ENCODE measurements at regions not wholly inside any gene's neighbourhood (a gene's known extent, or its start where the extent isn't known, plus 50 kb on each side); places are given as distances from the start of the nearest gene placed in this dataset.
"Not testable (repeated sequence)": the region's sequence is repeated elsewhere in the genome, so short reads cannot be mapped to it uniquely, and the experiment has no call there.

DNA sequence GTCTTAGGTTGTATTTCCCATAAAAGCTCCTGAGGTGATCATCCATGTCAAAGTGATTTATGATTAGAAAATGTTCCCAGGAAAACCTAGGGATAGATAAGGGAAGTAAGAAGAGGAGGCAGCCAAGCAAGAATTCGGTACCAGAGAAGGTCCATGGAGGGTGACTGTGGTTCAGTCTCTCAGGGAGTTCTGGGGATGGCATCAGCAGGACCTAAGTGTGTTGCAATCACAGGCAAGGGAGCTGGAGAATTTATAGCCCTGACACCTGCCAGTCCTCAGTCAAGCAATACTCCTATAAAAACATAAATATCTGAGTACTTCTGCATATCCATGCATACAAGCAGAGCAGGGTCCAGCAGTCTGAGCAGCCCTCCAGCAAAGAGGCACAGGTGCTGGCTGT, 95.6 kb upstream of the TOPAZ1 start:
- no peak for DNase-seq

DNA sequence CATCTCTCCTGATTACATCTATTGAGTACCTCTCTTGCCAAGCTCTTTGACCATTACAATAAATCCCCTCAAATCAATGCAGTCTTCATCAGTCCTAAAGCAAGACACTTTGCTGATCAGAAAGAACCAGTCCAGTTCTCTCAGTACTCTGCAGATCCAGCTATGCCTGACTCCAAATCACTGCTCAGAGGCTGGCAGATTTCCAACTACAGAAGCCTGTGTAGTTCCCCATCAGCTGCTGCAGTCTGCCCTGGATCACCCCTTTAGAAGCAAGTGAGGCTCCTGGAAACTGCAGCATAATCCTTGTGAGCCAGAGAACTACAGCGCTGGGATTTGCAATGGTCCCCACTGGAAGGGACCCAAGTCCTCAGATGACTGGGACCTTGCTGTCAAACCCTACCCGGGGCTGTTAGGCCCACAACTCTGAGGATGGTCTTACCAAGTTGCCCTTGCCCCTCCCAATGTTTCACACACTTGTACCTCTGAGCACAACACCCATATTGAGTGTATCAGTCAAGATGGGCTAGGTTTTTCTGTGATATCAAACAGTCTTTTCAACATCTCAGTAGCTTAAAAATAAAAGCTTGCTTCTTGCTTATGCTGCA, 81.9 kb upstream of the TOPAZ1 start:
- no peak for DNase-seq

DNA sequence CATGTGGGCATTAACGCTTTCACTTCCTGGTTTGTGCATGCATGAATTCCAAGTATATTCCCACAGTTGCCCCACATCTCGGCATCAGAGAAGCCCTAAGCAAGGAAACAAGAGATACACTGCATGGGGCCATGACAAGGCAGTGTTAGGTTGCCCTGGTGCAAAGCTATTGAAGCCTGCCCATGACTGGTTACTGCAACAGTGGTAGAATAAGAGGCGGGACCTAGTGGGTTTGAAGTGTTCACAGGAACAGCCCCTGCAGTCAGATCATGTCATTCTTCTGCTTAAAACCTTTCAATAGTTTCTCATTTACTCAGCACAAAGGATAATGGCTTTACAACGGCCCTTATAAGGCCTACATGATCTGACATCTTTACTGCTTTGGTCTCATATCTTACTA, 80.9 kb upstream of the TOPAZ1 start:
- DNase-seq = no peak

DNA sequence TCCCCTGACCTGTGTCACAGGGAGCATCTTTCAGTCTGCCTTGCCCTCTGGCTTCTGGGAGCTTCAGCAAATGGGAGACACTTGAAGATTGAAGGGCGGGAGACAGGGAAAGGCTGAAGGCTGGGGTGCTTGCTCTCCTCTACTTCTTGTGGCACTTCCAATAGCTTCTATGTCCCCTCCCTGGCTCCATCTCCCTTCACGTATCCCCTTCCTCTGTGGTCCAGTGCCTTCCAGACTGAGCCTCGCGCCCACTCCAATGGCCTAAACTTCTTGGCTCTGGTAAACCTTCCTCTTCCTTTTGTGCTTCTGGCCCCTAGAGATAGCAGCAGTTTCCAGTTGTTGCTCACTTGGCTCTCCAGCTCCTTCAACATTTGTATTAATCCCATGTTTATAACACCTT, 69.8 kb upstream of the TOPAZ1 start:
- no peak for DNase-seq

DNA sequence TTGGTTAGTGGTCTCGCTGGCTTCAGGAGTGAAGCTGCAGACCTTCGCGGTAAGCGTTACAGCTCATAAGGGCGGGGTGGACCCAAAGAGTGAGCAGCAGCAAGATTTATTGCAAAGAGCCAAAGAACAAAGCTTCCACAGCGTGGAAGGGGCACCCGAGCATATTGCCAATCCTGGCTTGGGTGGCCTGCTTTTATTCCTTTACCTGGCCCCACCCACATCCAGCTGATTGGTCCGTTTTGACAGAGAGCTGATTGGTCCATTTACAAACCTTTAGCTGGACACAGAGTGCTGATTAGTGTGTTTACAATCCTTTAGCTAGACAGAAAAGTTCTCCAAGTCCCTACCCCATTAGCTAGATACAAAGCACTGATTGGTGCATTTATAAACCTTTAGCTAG, 69.0 kb upstream of the TOPAZ1 start:
- not testable (repeated sequence) for DNase-seq

DNA sequence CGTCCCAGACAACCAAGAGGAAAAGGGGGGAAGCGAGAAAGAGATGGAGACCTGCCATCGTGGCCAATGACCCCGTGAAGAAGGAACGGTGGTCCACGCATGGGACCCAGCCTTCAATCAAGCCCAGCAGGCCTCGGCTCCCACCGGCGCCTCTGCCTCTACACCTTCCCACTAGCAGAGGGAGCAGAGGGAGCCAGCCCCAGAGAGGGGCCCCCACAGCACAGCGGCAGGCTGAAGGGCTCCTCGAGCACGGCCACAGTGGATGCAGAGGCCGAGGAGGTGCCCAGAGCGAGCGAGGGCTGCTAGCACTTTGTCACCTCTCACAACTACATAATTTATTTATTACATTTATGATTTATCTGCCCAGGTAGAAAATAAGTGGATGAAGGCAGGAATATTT, 68.4 kb upstream of the TOPAZ1 start:
- no peak for DNase-seq

DNA sequence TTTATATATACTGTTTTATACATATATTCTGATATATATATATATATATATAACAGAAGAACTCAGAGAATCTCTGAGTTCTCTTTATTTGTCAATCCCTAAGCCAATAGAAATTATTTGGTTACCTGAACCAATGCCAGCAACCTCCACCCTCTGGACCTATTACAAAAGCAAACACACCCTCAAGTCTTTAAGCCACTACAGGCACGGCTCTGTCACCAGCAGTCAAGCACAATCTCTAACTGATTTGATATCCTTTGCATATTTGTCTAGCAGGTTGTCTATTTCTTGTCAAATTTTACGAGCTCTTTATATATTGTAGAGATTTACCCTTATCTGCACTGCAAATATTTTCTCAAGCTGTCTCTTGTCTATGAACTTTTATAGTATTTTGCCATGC, 66.6 kb upstream of the TOPAZ1 start:
- no peak for DNase-seq

DNA sequence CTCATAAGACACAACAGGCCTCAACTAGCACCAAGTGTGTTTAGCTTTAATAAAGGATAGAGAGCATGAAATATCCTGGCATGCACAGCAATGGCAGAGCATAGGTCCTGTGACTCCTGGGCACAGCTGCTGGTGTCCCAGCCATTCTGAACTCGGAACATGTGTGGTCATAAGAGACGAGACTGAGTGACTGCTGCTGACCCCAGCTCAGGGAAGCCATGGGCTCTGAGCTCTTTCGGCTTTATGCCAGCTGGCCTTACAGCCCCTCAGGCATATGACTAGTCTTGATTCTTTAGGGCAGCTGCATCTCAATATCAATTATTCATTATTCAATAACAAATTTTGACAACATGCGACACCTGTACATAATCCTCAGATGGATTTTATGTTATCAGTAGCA, 62.4 kb upstream of the TOPAZ1 start:
- DNase-seq = no peak

DNA sequence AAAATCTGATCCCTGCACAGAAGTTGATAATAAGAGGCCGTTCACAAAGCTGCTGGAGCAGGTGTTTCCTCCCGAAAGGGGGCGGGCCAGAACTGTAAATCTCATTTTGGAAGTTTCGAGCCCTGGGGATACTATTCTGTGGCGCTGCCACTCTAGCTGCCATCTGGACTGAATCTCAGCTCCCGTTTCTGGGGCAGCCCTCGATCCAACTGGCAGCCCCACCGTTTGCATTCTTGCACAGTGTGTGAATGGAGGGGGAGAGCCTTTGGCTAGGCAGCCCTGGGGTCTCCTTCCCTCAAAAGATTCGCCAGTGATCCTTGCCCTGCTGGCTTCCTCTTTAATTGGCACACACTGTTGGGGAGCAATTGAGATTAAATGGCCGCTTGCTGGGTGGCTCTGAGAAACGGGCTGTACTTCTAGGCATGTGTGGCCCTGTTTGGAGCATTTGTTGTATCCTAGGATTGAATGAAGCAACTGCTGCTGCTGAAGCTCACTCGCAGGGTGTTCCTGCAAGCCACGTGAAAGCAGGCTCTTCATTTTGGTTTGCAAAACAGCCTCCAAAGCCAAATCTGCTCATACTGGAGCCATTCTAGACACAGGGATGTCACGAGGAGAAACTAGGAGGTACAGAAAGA, 57.2 kb upstream of the TOPAZ1 start:
- no peak for DNase-seq

DNA sequence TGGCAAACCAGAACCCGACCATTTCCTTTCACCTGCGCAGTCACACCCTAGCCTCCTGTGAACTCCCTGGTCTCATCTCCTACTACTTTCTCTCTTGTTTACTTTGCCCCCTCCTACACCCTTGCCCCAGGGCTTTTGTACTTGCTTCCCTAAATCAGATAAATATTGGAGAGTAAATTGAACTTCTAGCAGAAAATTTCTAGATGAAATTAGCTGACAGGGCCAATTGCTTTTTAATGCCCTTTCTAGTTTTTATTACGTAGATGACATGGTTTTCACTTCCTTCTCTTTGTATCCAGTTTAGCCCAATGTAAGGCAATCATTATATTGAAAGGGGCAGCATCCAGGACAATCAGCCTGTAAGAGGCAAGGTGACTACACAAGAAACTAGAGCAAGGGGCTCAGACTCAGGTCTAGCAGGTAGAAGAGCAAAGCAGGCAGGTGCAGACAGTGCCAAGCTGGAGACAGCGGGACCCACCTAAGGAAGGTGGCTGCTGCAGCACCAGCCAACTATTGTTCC, 56.2 kb upstream of the TOPAZ1 start:
- no peak for DNase-seq

DNA sequence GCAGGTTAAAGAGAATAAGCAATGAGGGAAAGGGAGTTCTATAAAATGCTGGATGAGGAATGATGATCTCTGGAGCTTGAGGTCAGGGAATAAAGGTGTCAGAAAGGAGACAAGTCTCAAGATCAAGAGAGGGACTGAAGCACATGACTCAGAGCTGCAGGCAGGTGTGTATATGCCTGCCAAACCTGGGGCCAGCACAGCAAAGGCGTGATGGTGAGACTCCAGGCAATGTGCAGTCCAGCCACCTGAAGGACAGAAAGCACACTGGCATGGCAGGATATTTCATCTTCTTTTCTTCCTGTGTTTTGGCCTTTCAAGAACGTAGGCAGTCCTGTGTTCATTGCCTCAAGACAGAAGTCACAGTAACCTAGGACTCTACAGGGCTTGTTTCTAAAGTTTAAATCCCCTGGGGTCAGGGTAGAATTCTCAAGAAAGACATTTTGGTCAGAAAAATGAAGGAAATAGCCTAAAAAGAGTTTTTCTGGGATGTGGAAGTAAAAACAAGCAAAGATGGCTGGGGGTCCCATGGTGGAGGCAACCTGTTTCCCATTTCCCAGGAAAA, 55.5 kb upstream of the TOPAZ1 start:
- DNase-seq = no peak

DNA sequence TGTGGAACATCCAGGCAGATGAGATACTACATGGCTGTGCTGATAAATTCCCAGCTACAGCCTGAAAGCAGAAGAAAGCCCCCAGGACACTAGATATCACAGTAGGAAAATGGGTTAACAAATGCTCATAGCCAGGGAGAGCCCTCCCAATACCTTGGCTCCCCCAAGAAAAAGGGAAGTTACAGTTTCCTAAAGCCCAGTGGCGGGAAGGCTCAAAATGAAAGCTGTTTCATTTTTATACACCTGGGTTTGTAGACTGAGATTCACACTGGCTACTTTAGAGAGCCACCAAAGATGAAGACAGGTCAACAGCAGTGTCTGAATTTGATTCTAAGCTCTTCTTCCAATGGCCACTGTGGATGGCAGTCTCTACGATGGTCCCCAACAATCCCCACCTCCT, 55.0 kb upstream of the TOPAZ1 start:
- no peak for DNase-seq

Data from fibroblast of skin of scalp (primary cell).